H9 (cell line): ENCODE measurements at regions not wholly inside any gene's neighbourhood (a gene's known extent, or its start where the extent isn't known, plus 50 kb on each side); places are given as distances from the start of the nearest gene placed in this dataset.

Experiments used
- DNase-seq: peaks from one replicate; pipeline ENCODE4 v3.0.0-alpha.2; 2017
- H2AFZ ChIP-seq: one replicate; pipeline ENCODE4 v1.6.1; 2013; ENCODE audit warnings: mild to moderate bottlenecking, low read length, control low read depth, moderate library complexity
- H2AK5ac ChIP-seq: 2 replicates; pipeline ENCODE4 v1.6.1; 2013; ENCODE audit warnings: low read length, control low read depth, mixed read lengths; ENCODE audit not compliant: insufficient read length
- H2BK120ac ChIP-seq: one replicate; pipeline ENCODE4 v1.6.1; 2013; ENCODE audit warnings: low read depth, mild to moderate bottlenecking, low read length, control low read depth, inconsistent platforms; ENCODE audit not compliant: poor library complexity, severe bottlenecking
- H2BK12ac ChIP-seq: 2 replicates; pipeline ENCODE4 v1.6.1; 2013; ENCODE audit warnings: low read length, control low read depth, mixed read lengths, low read depth; ENCODE audit not compliant: insufficient read length
- H2BK15ac ChIP-seq: 2 replicates; pipeline ENCODE4 v1.6.1; 2013; ENCODE audit warnings: low read depth, low read length, control low read depth
- H2BK20ac ChIP-seq: one replicate; pipeline ENCODE4 v1.6.1; 2013; ENCODE audit warnings: low read depth, mild to moderate bottlenecking, low read length, control low read depth, inconsistent platforms; ENCODE audit not compliant: poor library complexity, severe bottlenecking
- H2BK5ac ChIP-seq: 2 replicates; pipeline ENCODE4 v1.6.1; 2013; ENCODE audit warnings: low read length, control low read depth, mixed read lengths; ENCODE audit not compliant: insufficient read length
- H3K14ac ChIP-seq: 2 replicates; pipeline ENCODE4 v1.6.1; 2013; ENCODE audit warnings: low read length, control low read depth; ENCODE audit not compliant: insufficient read depth
- H3K18ac ChIP-seq: 2 replicates; pipeline ENCODE4 v1.6.1; 2013; ENCODE audit warnings: low read depth, mild to moderate bottlenecking, mixed read lengths, low read length, control low read depth; ENCODE audit not compliant: insufficient read length
- H3K23ac ChIP-seq: 2 replicates; pipeline ENCODE4 v1.6.1; 2013; ENCODE audit warnings: low read length, control low read depth, mixed read lengths, low read depth; ENCODE audit not compliant: insufficient read length
- H3K23me2 ChIP-seq: 2 replicates; pipeline ENCODE4 v1.6.1; 2013; ENCODE audit warnings: low read depth, mild to moderate bottlenecking, mixed read lengths, low read length, control low read depth; ENCODE audit not compliant: insufficient read length, poor library complexity, severe bottlenecking
- H3K27ac ChIP-seq: 2 replicates; pipeline ENCODE4 v1.5.1; 2013; ENCODE audit warnings: low read length, control low read depth, mixed read lengths, low read depth; ENCODE audit not compliant: insufficient read length
- H3K27me3 ChIP-seq: 2 replicates; pipeline ENCODE4 v1.6.1; 2013; ENCODE audit warnings: low read length, control low read depth, inconsistent platforms; ENCODE audit not compliant: insufficient read depth
- H3K4ac ChIP-seq: 2 replicates; pipeline ENCODE4 v1.6.1; 2013; ENCODE audit warnings: low read depth, mild to moderate bottlenecking, control low read depth, inconsistent platforms, low read length, moderate library complexity
- H3K4me1 ChIP-seq: 2 replicates; pipeline ENCODE4 v1.6.1; 2013; ENCODE audit warnings: low read length, control low read depth, inconsistent platforms; ENCODE audit not compliant: insufficient read depth
- H3K4me2 ChIP-seq: 2 replicates; pipeline ENCODE4 v1.6.1; 2013; ENCODE audit warnings: low read length, control low read depth, mixed read lengths; ENCODE audit not compliant: insufficient read length, insufficient read depth
- H3K56ac ChIP-seq: 2 replicates; pipeline ENCODE4 v1.6.1; 2013; ENCODE audit warnings: low read depth, mild to moderate bottlenecking, mixed read lengths, low read length, control low read depth; ENCODE audit not compliant: insufficient read length
- H3K79me1 ChIP-seq: 2 replicates; pipeline ENCODE4 v1.6.1; 2013; ENCODE audit warnings: low read depth, mild to moderate bottlenecking, moderate library complexity, low read length, control low read depth, inconsistent platforms; ENCODE audit not compliant: insufficient read depth, poor library complexity, severe bottlenecking
- H3K79me2 ChIP-seq: 2 replicates; pipeline ENCODE4 v1.6.1; 2013; ENCODE audit warnings: low read length, control low read depth, inconsistent platforms; ENCODE audit not compliant: insufficient read depth
- H3K9ac ChIP-seq: 2 replicates; pipeline ENCODE4 v1.6.1; 2013; ENCODE audit warnings: low read length, control low read depth, mixed read lengths; ENCODE audit not compliant: insufficient read length; ENCODE audit errors: extremely low read depth
- H3K9me3 ChIP-seq: one replicate; pipeline ENCODE4 v1.6.1; 2013; ENCODE audit warnings: low read depth, low read length, inconsistent platforms; ENCODE audit not compliant: control insufficient read depth
- H3T11ph ChIP-seq: one replicate; pipeline ENCODE4 v1.6.1; 2013; ENCODE audit warnings: mild to moderate bottlenecking, low read length, control low read depth, inconsistent platforms
- H4K20me1 ChIP-seq: one replicate; pipeline ENCODE4 v1.6.1; 2013; ENCODE audit not compliant: control insufficient read depth, insufficient read length, insufficient read depth
- H4K5ac ChIP-seq: 2 replicates; pipeline ENCODE4 v1.6.1; 2013; ENCODE audit warnings: low read depth, mild to moderate bottlenecking, mixed read lengths, low read length, control low read depth; ENCODE audit not compliant: insufficient read length
- H4K8ac ChIP-seq: replicated peaks from 2 replicates; pipeline ENCODE4 v1.6.1; 2013; ENCODE audit warnings: low read length, control low read depth, mixed read lengths, low read depth; ENCODE audit not compliant: insufficient read length
- H4K91ac ChIP-seq: 2 replicates; pipeline ENCODE4 v1.6.1; 2013; ENCODE audit warnings: low read depth, mild to moderate bottlenecking, moderate library complexity, mixed read lengths, low read length, control low read depth; ENCODE audit not compliant: insufficient read length
- H3K27ac Mint-ChIP-seq, 3 experiments: 2 replicates in 2 of 3; 3 replicates in 1 of 3; pipeline ENCODE4 v1.8.0; 2020 to 2021; ENCODE audit warnings: mixed read lengths in 3 of 3, mild to moderate bottlenecking in 1 of 3, moderate library complexity in 1 of 3
- H3K27me3 Mint-ChIP-seq: 2 replicates; pipeline ENCODE4 v1.8.0; 2021; ENCODE audit warnings: low read depth, mild to moderate bottlenecking, moderate library complexity, mixed read lengths
- H3K36me3 Mint-ChIP-seq, 3 experiments: 2 replicates in 2 of 3; 3 replicates in 1 of 3; pipeline ENCODE4 v1.8.0; 2020 to 2021; ENCODE audit warnings: low read depth in 3 of 3, mixed read lengths in 3 of 3; ENCODE audit not compliant: insufficient read depth in 1 of 3
- H3K4me1 Mint-ChIP-seq, 2 experiments: 2 replicates each; pipeline ENCODE4 v1.8.0; 2020; ENCODE audit warnings: mixed read lengths in 2 of 2
- H3K4me3 Mint-ChIP-seq, 2 experiments: 2 replicates in 1 of 2; 3 replicates in 1 of 2; pipeline ENCODE4 v1.8.0; 2020 to 2021; ENCODE audit warnings: mild to moderate bottlenecking in 2 of 2, mixed read lengths in 2 of 2, moderate library complexity in 1 of 2
- H3K9me3 Mint-ChIP-seq, 2 experiments: 2 replicates in 1 of 2; 3 replicates in 1 of 2; pipeline ENCODE4 v1.8.0; 2020; ENCODE audit warnings: mild to moderate bottlenecking in 2 of 2, mixed read lengths in 2 of 2, moderate library complexity in 1 of 2
- CTCF ChIP-seq: fragments of 200-600 bp; sonication (generic); conservative IDR thresholded peaks from 3 replicates; pipeline ENCODE4 v1.8.0; 2021; ENCODE audit warnings: antibody characterized with exemption, mild to moderate bottlenecking
- WGBS: extraction: QIAGEN DNeasy Blood & Tissue Kit; methylation state at CpG from one replicate; pipeline ENCODE4 v1.1.7; 2013; ENCODE audit warnings: missing lambda C conversion rate, low lambda C conversion rate, mixed read lengths; ENCODE audit not compliant: insufficient read length; ENCODE audit errors: extremely low coverage; 5-methylcytosine and 5-hydroxymethylcytosine counted together

GRCh38 chr11:115637599-115638241, 133.5 kb upstream of the CADM1 start:
- Histone ChIP-seq H3K18ac (no peak overlapping the region), H3K23me2 (no peaks in the 10 kb centered on the region), H3K4ac (no peak overlapping the region), H4K20me1 (no peaks in the 10 kb centered on the region), H2AFZ (no peak overlapping the region), H4K5ac (no peak overlapping the region), H3K79me1 (no peaks in the 10 kb centered on the region), H3K9ac (no peak overlapping the region), H3K14ac (no peak overlapping the region), H3K56ac (no peak overlapping the region), H2BK20ac (no peak overlapping the region), H3K23ac (no peak overlapping the region), H3K4me1 (no peaks in the 10 kb centered on the region), H3K27me3 (no peaks in the 10 kb centered on the region), H2BK15ac (no peak overlapping the region), H2BK5ac (no peak overlapping the region), H3K9me3 (no peaks in the 10 kb centered on the region), H4K91ac (no peak overlapping the region), H4K8ac (no peak overlapping the region), H3K79me2 (no peaks in the 10 kb centered on the region), H3T11ph (no peak overlapping the region), H2AK5ac (no peak overlapping the region), H3K27ac (no peak overlapping the region), H2BK120ac (no peak overlapping the region), H3K4me2 (no peak overlapping the region), H2BK12ac (no peak overlapping the region)
- DNase-seq: no peak
- H3K36me3 Mint-ChIP-seq: peaks cover 0 to 4% (median 2%) of the 10 kb centered on the region in 3 experiments; a peak in 4 of 7 replicates
- H3K27me3 Mint-ChIP-seq: peaks cover 46% of the 10 kb centered on the region
- H3K4me1 Mint-ChIP-seq: peaks cover 6 to 7% of the 10 kb centered on the region in 2 experiments
- H3K4me3 Mint-ChIP-seq: no peak overlapping the region
- H3K27ac Mint-ChIP-seq: no peak overlapping the region
- no CpG with 5 or more reads among the region's 8 CpGs for WGBS
- peaks cover 0 to 2% of the 10 kb centered on the region in 2 experiments; a peak in 1 of 5 replicates for H3K9me3 Mint-ChIP-seq
- TF ChIP-seq CTCF: no peak
